ENCODE measurements at regions not wholly inside any gene's neighbourhood (a gene's known extent, or its start where the extent isn't known, plus 50 kb on each side); places are given as distances from the start of the nearest gene placed in this dataset.

- no peak for TF ChIP-seq POU2F2 (IDR thresholded peaks at IDR 0.05; ENCODE audit: low read depth, low read length)
- TF ChIP-seq POLR2AphosphoS5 (IDR thresholded peaks at IDR 0.05; ENCODE audit: low read depth, low read length) = no peak
- no peak for TF ChIP-seq SPI1 (IDR thresholded peaks at IDR 0.05; ENCODE audit: low read depth, low read length)
- no peak for TF ChIP-seq POLR2A (IDR thresholded peaks at IDR 0.05; ENCODE audit: low read depth, low read length)
- DNase-seq (ENCODE audit: insufficient read length, low spot score) (no peak), FAIRE-seq (no peak)
These were observed 713.0 kb upstream of the CADM2 start for GRCh38 chr3:84245789-84246188.

GRCh38 chr3:84260596-84260995 is 698.2 kb upstream of the CADM2 start:
- TF ChIP-seq POLR2A (IDR thresholded peaks at IDR 0.05; ENCODE audit: low read depth, low read length) = no peak
- no peak for TF ChIP-seq SPI1 (IDR thresholded peaks at IDR 0.05; ENCODE audit: low read depth, low read length)
- TF ChIP-seq PAX5 (IDR thresholded peaks at IDR 0.05; ENCODE audit: insufficient read depth, low read length, severe bottlenecking) = no peak
- no peak for TF ChIP-seq TAF1 (IDR thresholded peaks at IDR 0.05; ENCODE audit: low read depth, low read length)
- TF ChIP-seq POU2F2 (IDR thresholded peaks at IDR 0.05; ENCODE audit: low read depth, low read length) = no peak
- DNase-seq (ENCODE audit: insufficient read length, low spot score) (no peak), FAIRE-seq (no peak)

GRCh38 chr3:84265768-84266167 is 693.0 kb upstream of the CADM2 start:
- no peak for TF ChIP-seq SPI1 (IDR thresholded peaks at IDR 0.05; ENCODE audit: low read depth, low read length)
- no peak for TF ChIP-seq TAF1 (IDR thresholded peaks at IDR 0.05; ENCODE audit: low read depth, low read length)
- no peak for TF ChIP-seq PAX5 (IDR thresholded peaks at IDR 0.05; ENCODE audit: insufficient read depth, low read length, severe bottlenecking)
- FAIRE-seq = no peak
- no peak for DNase-seq (ENCODE audit: insufficient read length, low spot score)

DNA sequence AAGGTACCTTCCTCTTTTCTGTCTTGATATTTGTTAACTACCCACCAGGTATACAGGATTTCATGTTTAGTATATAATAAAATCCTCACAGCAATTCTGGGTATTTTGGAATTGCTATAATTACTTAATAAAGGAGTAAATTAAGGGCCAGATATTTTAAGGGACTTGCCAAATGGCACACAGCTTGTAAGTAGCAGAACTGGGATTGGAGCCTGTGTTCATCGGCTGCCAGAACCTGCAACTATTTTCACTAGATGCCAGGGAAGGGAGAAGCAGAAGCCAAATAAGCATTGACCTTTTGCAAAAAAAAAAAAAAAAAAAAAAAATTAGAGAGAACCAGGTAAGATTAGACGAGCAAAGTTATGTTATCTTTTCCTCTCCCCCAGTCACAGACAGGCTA is 683.3 kb upstream of the CADM2 start:
- no peak for DNase-seq (ENCODE audit: insufficient read length, low spot score)
- no peak for TF ChIP-seq POLR2A (IDR thresholded peaks at IDR 0.05; ENCODE audit: low read depth, low read length)
- no peak for TF ChIP-seq PAX5 (IDR thresholded peaks at IDR 0.05; ENCODE audit: insufficient read depth, low read length, severe bottlenecking)
- TF ChIP-seq POU2F2 (IDR thresholded peaks at IDR 0.05; ENCODE audit: low read depth, low read length) = no peak
- FAIRE-seq = no peak

- no peak for TF ChIP-seq PAX5 (IDR thresholded peaks at IDR 0.05; ENCODE audit: insufficient read depth, low read length, severe bottlenecking)
- no peak for TF ChIP-seq SPI1 (IDR thresholded peaks at IDR 0.05; ENCODE audit: low read depth, low read length)
- no peak for TF ChIP-seq POU2F2 (IDR thresholded peaks at IDR 0.05; ENCODE audit: low read depth, low read length)
- TF ChIP-seq POLR2A (IDR thresholded peaks at IDR 0.05; ENCODE audit: low read depth, low read length) = no peak
- TF ChIP-seq POLR2AphosphoS5 (IDR thresholded peaks at IDR 0.05; ENCODE audit: low read depth, low read length) = no peak
- TF ChIP-seq TAF1 (IDR thresholded peaks at IDR 0.05; ENCODE audit: low read depth, low read length) = no peak
- no peak for FAIRE-seq
These were observed 681.1 kb upstream of the CADM2 start for GRCh38 chr3:84277562-84278224.

DNA sequence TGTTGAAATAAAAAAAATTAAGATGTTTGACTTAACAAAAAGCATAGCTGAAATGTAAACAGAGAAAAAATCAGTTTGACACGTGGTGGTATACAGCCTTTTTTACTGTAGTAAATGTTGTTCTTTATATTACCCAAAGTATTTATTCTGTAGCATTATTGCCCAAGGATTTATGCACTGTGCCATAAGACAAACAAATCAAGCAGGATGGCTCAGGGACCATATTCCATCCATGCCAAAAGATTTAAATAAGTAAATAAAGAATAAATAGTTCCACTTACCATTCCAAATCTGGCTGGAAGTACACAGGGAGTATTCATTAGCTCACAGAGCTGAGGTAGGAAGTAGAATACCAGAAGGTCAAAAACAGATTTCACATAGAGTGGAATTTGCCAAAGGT is 666.7 kb upstream of the CADM2 start:
- no peak for FAIRE-seq

More at GRCh38 chr3:84277562-84278224, 681.1 kb upstream of the CADM2 start:
- DNase-seq (ENCODE audit: insufficient read length, low spot score) = no peak

GRCh38 chr3:84299329-84299728 is 659.5 kb upstream of the CADM2 start:
- TF ChIP-seq PAX5 (IDR thresholded peaks at IDR 0.05; ENCODE audit: insufficient read depth, low read length, severe bottlenecking) = no peak
- no peak for TF ChIP-seq SPI1 (IDR thresholded peaks at IDR 0.05; ENCODE audit: low read depth, low read length)
- TF ChIP-seq POLR2A (IDR thresholded peaks at IDR 0.05; ENCODE audit: low read depth, low read length) = no peak
- no peak for TF ChIP-seq POLR2AphosphoS5 (IDR thresholded peaks at IDR 0.05; ENCODE audit: low read depth, low read length)
- no peak for TF ChIP-seq POU2F2 (IDR thresholded peaks at IDR 0.05; ENCODE audit: low read depth, low read length)
- TF ChIP-seq TAF1 (IDR thresholded peaks at IDR 0.05; ENCODE audit: low read depth, low read length) = no peak
- DNase-seq (ENCODE audit: insufficient read length, low spot score) (no peak), FAIRE-seq (no peak)

More for the DNA sequence above, 666.7 kb upstream of the CADM2 start:
- no peak for DNase-seq (ENCODE audit: insufficient read length, low spot score)
- no peak for TF ChIP-seq POLR2AphosphoS5 (IDR thresholded peaks at IDR 0.05; ENCODE audit: low read depth, low read length)
- TF ChIP-seq PAX5 (IDR thresholded peaks at IDR 0.05; ENCODE audit: insufficient read depth, low read length, severe bottlenecking) = no peak
- TF ChIP-seq POU2F2 (IDR thresholded peaks at IDR 0.05; ENCODE audit: low read depth, low read length) = no peak
- TF ChIP-seq TAF1 (IDR thresholded peaks at IDR 0.05; ENCODE audit: low read depth, low read length) = no peak
- TF ChIP-seq SPI1 (IDR thresholded peaks at IDR 0.05; ENCODE audit: low read depth, low read length) = no peak
- TF ChIP-seq POLR2A (IDR thresholded peaks at IDR 0.05; ENCODE audit: low read depth, low read length) = no peak

- FAIRE-seq (no peak), DNase-seq (ENCODE audit: insufficient read length, low spot score) (no peak)
- TF ChIP-seq POLR2AphosphoS5 (IDR thresholded peaks at IDR 0.05; ENCODE audit: low read depth, low read length) (no peak), TAF1 (IDR thresholded peaks at IDR 0.05; ENCODE audit: low read depth, low read length) (no peak), POU2F2 (IDR thresholded peaks at IDR 0.05; ENCODE audit: low read depth, low read length) (no peak), PAX5 (IDR thresholded peaks at IDR 0.05; ENCODE audit: insufficient read depth, low read length, severe bottlenecking) (no peak), SPI1 (IDR thresholded peaks at IDR 0.05; ENCODE audit: low read depth, low read length) (no peak), POLR2A (IDR thresholded peaks at IDR 0.05; ENCODE audit: low read depth, low read length) (no peak)
These were observed 654.6 kb upstream of the CADM2 start for GRCh38 chr3:84304214-84304613.

GRCh38 chr3:84307339-84307738 is 651.5 kb upstream of the CADM2 start:
- TF ChIP-seq POLR2A (IDR thresholded peaks at IDR 0.05; ENCODE audit: low read depth, low read length) (no peak), PAX5 (IDR thresholded peaks at IDR 0.05; ENCODE audit: insufficient read depth, low read length, severe bottlenecking) (no peak), SPI1 (IDR thresholded peaks at IDR 0.05; ENCODE audit: low read depth, low read length) (no peak), POLR2AphosphoS5 (IDR thresholded peaks at IDR 0.05; ENCODE audit: low read depth, low read length) (no peak), POU2F2 (IDR thresholded peaks at IDR 0.05; ENCODE audit: low read depth, low read length) (no peak), TAF1 (IDR thresholded peaks at IDR 0.05; ENCODE audit: low read depth, low read length) (no peak)
- no peak for FAIRE-seq

DNA sequence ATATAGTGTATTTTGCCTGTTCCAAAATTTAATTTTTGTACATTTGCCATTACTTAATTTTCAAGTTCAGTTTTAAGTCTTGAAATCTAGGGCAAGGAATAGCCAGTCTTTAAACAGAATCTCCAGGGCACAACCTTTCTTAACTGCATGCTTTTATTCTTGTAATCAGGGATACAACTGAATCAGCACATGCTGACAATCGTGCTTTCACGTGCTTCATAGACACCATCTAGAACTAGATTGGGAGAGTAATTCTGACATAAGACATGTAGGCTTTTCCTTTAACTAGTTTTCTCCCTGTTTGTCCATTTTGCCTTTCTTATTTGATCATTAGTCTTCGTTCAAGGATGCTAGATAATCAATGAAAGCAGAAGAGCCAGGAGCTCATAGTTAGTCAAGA is 650.4 kb upstream of the CADM2 start:
- DNase-seq (ENCODE audit: insufficient read length, low spot score) = no peak
- no peak for FAIRE-seq
- no peak for TF ChIP-seq TAF1 (IDR thresholded peaks at IDR 0.05; ENCODE audit: low read depth, low read length)
- no peak for TF ChIP-seq POU2F2 (IDR thresholded peaks at IDR 0.05; ENCODE audit: low read depth, low read length)
- no peak for TF ChIP-seq PAX5 (IDR thresholded peaks at IDR 0.05; ENCODE audit: insufficient read depth, low read length, severe bottlenecking)
- no peak for TF ChIP-seq POLR2A (IDR thresholded peaks at IDR 0.05; ENCODE audit: low read depth, low read length)
- TF ChIP-seq POLR2AphosphoS5 (IDR thresholded peaks at IDR 0.05; ENCODE audit: low read depth, low read length) = no peak
- TF ChIP-seq SPI1 (IDR thresholded peaks at IDR 0.05; ENCODE audit: low read depth, low read length) = no peak

More at GRCh38 chr3:84307339-84307738, 651.5 kb upstream of the CADM2 start:
- no peak for DNase-seq (ENCODE audit: insufficient read length, low spot score)

Data from GM12891 (cell line).